ENCODE measurements at regions not wholly inside any gene's neighbourhood (a gene's known extent, or its start where the extent isn't known, plus 50 kb on each side); places are given as distances from the start of the nearest gene placed in this dataset.

- DNase-seq: no peak
Measured at GRCh38 chr1:193513032-193513431, 326.6 kb upstream of the B3GALT2 start.

- no peak for DNase-seq
Measured at GRCh38 chr1:193504920-193505319, 318.5 kb upstream of the B3GALT2 start.

GRCh38 chr1:193498088-193498655 lies 311.8 kb upstream of the B3GALT2 start:
- DNase-seq: no peak

GRCh38 chr1:193494368-193494767 lies 308.0 kb upstream of the B3GALT2 start:
- DNase-seq: no peak

- DNase-seq: no peak
Measured at GRCh38 chr1:193489191-193489590, 302.8 kb upstream of the B3GALT2 start.

- no peak for DNase-seq
Measured at GRCh38 chr1:193487722-193488121, 301.3 kb upstream of the B3GALT2 start.

GRCh38 chr1:193486671-193487229 lies 300.3 kb upstream of the B3GALT2 start:
- no peak for DNase-seq

- DNase-seq: no peak
Measured at GRCh38 chr1:193480755-193481154, 294.3 kb upstream of the B3GALT2 start.

GRCh38 chr1:193479187-193479586 lies 292.8 kb upstream of the B3GALT2 start:
- peak; percentile 54 for DNase-seq

GRCh38 chr1:193476748-193477147 lies 290.3 kb upstream of the B3GALT2 start:
- DNase-seq: no peak

GRCh38 chr1:193473932-193474331 lies 287.5 kb upstream of the B3GALT2 start:
- DNase-seq: no peak

- no peak for DNase-seq
Measured at GRCh38 chr1:193472838-193473398, 286.5 kb upstream of the B3GALT2 start.

- DNase-seq: no peak
Measured at GRCh38 chr1:193472430-193472829, 286.0 kb upstream of the B3GALT2 start.

- no peak for DNase-seq
Measured at GRCh38 chr1:193471981-193472380, 285.6 kb upstream of the B3GALT2 start.

GRCh38 chr1:193463326-193463932 lies 277.0 kb upstream of the B3GALT2 start:
- no peak for DNase-seq

GRCh38 chr1:193462629-193463320 lies 276.4 kb upstream of the B3GALT2 start:
- no peak for DNase-seq

- peak; percentile 14 for DNase-seq
Measured at GRCh38 chr1:193458628-193459027, 272.2 kb upstream of the B3GALT2 start.

GRCh38 chr1:193457676-193458075 lies 271.3 kb upstream of the B3GALT2 start:
- no peak for DNase-seq

- no peak for DNase-seq
Measured at GRCh38 chr1:193456811-193457280, 270.4 kb upstream of the B3GALT2 start.

- DNase-seq: no peak
Measured at GRCh38 chr1:193451606-193452005, 265.2 kb upstream of the B3GALT2 start.

GRCh38 chr1:193451001-193451400 lies 264.6 kb upstream of the B3GALT2 start:
- DNase-seq: no peak

- peak; percentile 13 for DNase-seq
Measured at GRCh38 chr1:193448682-193449461, 262.5 kb upstream of the B3GALT2 start.

GRCh38 chr1:193443886-193444285 lies 257.5 kb upstream of the B3GALT2 start:
- no peak for DNase-seq
